ENCODE measurements at regions not wholly inside any gene's neighbourhood (a gene's known extent, or its start where the extent isn't known, plus 50 kb on each side); places are given as distances from the start of the nearest gene placed in this dataset.

- TF ChIP-seq, protein P1, sequence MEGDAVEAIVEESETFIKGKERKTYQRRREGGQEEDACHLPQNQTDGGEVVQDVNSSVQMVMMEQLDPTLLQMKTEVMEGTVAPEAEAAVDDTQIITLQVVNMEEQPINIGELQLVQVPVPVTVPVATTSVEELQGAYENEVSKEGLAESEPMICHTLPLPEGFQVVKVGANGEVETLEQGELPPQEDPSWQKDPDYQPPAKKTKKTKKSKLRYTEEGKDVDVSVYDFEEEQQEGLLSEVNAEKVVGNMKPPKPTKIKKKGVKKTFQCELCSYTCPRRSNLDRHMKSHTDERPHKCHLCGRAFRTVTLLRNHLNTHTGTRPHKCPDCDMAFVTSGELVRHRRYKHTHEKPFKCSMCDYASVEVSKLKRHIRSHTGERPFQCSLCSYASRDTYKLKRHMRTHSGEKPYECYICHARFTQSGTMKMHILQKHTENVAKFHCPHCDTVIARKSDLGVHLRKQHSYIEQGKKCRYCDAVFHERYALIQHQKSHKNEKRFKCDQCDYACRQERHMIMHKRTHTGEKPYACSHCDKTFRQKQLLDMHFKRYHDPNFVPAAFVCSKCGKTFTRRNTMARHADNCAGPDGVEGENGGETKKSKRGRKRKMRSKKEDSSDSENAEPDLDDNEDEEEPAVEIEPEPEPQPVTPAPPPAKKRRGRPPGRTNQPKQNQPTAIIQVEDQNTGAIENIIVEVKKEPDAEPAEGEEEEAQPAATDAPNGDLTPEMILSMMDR (IDR thresholded peaks at IDR 0.05): no peak
- TF ChIP-seq POLR2A (IDR thresholded peaks at IDR 0.05): no peak
Measured at GRCh38 chr13:100812982-100813584, 138.5 kb upstream of the TMTC4 start.
